ENCODE measurements at regions not wholly inside any gene's neighbourhood (a gene's known extent, or its start where the extent isn't known, plus 50 kb on each side); places are given as distances from the start of the nearest gene placed in this dataset.
"Not testable (repeated sequence)": the region's sequence is repeated elsewhere in the genome, so short reads cannot be mapped to it uniquely, and the experiment has no call there.

DNA sequence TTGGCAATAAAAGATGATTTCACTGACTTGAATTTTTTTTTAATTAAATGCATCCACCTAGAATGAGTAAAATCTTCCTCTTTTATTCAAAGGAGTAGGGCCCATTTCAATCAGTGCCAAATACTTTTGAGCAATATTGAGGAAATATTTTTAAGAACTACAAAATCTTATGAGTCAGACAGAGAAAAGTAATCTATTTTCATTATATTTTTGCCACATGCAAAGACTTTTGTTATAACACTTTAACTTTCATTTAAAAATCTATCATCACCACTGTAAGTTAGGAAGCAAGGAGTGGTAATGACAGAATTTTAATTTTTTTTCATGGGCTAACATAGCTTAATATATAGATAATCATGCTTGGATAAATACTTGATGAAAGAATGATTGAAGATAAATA lies 345.2 kb upstream of the KITLG start:
- DNase-seq: no peak

DNA sequence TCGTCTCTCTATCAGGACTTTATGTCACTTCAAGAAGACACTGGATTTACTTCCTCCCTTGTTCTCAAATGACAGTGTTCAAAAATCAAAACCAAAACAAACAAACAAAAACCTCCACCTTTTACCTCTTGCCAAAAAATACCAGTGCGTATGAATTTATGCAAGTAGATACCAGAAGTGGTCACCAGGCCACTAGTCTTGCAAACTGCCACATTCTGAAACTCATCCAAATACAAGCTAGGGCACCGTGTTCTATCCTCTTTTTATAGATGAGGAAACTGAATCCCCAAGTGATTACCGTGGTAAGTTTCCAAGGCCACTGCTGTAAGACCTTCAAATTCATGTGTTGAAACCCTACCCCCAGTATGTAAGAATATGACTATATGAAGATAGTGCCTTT lies 343.9 kb upstream of the KITLG start:
- no peak for DNase-seq

DNA sequence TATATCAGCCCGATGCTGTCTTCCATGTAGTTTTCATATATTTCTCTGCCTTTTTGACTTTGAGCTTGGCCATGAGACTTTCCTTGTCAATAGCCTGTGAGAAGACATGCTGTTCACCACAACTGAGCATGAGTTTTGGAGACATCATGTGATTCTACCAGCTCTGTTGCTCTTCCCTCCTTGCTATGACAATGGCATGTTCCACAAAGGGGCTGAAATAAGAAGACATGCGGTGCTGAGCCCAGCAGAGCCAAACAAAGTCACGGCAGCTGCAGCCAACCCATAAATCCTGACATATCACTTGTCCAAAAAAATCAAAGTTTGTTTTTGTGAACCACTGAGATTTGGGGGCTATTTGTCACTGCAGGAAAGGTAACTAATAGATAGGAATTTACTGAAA lies 343.4 kb upstream of the KITLG start:
- DNase-seq: no peak

DNA sequence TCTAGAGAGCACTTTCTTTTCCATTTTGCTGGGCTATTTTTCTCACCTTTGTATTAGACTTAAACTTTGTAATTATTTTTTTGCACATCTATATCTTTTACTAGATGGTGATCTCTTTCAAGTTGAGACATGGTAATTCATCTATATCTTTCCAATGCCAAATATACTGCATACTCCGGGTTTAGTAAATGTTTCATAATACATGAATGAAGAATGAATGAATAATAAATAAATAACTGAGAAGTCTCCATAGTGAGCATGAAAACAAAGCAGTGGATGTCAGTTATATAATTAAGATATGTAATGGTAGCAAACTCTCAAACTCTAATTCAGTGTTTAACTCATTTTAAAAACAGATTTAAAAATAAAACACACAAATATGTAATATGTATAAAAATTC lies 342.5 kb upstream of the KITLG start:
- no peak for DNase-seq

DNA sequence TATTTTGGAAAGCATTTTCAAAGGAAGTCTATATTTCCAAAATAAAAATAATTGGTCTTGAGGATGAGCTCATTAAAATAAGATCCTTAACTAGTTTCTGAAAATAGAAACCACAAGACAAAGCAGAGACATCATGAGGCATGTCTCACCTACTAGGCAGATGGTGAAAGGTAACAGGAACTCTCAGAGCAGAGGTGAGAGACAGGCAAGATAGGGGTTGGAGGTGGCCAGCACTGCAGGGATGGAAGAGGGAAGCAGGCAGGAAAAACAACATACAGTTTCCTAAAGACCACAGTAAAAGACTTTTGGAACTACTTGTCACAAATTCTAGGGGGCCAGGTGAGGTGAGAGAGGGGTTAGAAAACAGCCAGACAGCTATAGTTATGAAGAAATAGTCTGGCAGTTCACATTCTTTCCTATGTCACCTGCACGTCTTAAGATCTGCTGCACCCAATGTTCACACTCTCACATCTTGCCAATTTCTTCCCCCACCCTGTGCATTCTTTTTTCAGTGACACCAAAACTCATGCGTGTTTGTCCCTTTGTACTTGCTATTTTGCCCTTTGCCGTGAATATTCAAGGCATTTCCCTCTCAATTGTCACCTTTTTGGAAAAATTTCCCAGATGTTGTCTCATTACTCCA lies 341.7 kb upstream of the KITLG start:
- no peak for DNase-seq

DNA sequence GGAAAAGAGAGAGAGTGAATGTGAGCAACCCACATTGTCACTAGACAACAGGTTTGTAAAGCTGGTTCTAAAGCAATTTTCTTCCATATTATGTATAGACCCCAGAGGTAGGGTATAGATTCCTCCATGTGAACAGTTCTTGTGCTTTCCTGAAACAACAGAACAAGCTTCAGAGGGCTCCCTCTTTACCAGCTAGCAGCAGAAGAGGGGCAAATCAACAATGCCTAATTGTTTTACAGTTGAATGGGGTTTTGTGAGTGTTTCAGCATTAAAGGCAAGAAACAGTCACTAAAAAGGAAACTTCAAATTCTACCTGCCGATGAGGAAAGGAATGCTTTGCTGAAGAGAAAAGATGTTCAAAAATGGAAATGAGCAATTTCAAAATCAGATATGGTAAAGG lies 341.2 kb upstream of the KITLG start:
- DNase-seq: no peak

DNA sequence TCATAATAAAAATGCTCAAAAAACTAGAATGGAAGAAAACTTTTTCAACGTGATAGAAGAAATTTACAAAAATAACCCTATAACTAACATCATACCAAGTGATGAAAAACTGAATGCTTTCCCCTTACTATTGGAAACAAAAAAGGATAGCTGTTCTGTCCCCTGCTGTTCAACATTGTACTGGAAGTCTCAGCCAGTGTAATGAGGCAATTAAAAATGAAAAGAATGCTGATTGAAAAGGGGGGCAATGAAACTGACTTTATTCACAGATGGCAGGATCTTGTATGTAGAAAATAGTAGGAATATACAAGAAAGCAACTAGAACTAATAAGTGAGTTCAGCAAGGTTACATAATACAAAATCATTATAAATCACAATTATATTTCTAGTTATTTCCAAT lies 337.9 kb upstream of the KITLG start:
- DNase-seq: no peak

DNA sequence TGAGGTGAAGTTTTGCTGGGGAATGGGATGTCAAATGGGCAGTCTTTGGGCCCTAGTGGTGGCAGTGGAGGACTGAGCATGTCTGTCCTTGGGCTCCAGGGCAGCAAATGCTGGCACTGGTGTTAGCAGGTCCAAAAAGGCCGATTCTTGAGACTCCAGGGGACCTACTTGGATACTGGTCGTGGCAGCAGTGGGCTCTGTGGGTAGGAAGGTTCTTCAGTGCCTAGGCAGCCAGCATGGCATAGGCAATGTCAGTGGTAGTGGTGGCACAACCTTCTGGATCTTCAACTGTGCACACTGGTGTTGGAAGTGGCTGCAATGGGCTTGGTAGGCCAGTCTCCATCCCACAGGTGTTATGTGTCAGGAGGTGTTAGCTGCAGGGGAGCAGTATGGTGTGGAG lies 334.7 kb upstream of the KITLG start:
- DNase-seq: no peak

DNA sequence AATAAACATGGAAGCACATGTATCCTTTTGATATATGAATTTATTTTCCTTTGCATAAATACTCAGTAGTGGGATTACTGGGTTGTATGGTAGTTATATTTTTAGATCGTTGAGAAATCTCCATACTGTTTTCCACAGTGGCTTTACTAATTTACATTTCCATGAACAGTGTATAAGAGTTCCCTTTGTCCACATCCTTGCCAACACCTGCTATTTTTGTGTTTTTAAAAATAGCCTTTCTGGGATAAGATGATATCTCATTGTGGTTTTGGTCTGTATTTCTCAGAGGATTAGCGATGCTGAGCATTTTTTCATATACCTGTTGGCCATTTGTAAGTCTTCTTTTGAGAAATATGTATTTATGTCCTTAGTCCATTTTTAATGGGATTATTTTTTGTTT lies 329.2 kb upstream of the KITLG start:
- DNase-seq: no peak

DNA sequence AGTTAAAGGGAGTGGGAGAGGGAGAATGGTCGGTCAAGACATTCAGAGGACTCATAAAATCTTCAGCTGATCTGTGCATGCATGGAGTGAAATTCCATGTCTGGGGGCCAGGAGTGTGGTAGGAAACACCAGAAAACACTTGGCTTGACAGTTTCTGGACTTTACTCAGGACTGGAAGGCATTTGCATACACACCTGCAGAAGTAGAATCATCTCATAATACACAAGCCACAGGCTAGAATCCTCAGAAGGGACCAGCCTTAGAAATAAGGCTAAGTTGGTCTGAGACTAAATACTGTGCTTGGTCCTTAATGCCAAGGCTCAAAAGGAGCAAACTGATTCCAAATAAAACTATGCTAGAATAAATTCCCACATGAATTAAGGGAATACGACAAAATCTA lies 328.1 kb upstream of the KITLG start:
- no peak for DNase-seq

DNA sequence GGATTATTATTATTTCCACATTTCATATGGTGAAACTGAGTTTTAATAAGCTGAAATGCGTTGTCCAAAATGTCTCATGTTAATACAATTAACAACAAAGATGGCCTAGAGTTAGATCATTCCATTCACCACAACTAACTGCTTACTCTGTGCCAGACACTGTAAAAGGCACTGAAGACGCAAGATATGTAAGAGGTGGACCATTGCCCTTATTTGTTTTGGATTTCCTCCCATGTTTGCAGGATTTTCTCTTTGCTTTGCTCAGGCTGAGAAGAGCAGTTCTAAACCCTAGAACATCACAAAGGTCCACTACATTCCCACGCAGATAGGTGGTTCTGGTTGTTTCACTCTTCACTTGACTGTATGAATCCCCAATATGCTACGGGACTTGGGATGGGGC lies 324.4 kb upstream of the KITLG start:
- no peak for DNase-seq

DNA sequence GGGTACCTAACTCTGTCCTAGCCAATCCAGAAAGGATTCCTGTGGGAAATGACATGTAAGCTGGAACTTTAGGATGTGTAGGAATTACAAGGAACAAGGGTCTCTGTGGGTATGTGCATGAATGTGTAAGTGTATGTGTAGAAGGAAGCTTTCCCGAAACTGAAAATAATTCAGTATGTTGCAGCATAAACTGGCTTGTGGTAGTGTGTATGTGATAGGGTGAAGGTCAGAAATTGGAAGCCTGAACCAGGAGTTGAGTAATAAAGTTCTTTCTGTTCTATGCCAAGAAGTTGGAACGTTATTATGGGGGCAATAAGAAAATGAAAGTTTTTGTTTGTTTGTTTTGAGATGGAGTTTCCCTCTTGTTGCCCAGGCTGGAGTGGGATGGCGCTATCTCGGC lies 323.1 kb upstream of the KITLG start:
- DNase-seq: no peak

DNA sequence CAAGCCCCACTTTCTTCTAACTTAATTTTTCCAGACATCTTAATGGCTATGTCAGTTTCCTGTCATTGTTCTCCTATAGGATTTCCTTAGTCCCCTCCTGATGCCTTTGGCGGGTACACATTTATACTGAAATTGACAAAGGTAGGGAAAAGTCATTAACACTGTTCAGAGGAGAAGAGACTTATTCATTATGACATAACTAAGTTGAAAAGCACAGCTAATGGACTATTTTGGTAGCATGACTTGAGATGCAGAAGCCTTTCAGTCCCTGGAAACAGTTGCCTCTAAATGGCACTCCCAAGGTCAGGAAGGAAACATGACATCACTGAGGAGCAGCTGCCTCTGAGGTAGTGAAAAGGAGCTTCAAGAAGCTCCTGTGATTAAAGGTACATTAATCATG lies 317.5 kb upstream of the KITLG start:
- DNase-seq: no peak

DNA sequence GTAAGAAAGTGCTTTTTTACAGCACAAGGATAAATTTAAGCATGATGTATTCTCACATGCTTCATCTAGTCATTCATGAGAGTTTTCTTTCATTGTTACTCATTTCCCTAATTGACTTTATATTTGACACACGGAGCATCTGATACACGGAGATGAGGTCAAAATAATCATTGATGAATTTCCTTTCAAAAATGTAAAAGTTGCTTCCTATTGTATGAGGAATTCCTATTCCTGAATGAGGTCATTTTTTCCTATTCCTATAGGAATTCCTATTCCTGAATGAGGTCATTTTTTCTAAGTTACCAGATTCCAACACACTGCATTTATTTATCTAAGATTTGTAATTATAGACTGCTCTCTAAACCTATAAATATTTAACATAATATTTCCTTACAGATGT lies 316.7 kb upstream of the KITLG start:
- no peak for DNase-seq

DNA sequence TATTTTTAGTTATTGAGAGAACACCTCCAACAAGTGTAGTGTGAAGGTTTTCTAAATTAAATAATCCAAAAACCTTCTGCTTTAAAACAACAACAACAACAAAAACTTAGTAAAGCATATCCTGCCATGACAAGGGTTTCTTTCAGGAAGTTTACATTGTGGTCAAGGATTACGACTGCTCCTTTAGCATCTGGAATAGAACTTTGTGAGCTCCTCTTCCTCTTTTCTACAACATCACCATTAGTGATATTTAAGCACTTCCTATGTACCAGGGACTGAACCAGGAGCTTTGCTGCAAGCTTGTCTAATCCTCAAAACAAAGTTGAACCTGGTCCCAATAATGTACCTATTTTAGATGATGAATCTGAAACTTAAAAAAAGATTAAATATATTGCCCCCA lies 315.4 kb upstream of the KITLG start:
- DNase-seq: no peak

DNA sequence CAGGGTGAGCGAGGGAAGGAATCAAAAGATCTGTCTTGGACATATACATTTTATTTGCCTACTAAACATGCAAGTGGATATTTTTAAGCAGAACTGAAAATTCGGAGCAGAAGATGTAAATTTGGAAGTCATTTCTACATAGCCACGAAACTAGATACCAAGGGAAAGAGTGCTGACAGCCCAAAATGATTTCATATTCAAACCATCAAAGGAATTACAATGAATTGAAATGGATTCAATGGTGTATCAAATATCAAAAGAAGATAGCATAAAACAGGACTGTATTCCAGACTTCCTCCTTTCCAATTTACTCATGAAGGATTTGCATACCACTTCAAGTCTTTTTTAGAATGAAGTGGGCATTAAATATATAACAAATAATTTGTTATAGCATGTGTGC lies 313.5 kb upstream of the KITLG start:
- no peak for DNase-seq

DNA sequence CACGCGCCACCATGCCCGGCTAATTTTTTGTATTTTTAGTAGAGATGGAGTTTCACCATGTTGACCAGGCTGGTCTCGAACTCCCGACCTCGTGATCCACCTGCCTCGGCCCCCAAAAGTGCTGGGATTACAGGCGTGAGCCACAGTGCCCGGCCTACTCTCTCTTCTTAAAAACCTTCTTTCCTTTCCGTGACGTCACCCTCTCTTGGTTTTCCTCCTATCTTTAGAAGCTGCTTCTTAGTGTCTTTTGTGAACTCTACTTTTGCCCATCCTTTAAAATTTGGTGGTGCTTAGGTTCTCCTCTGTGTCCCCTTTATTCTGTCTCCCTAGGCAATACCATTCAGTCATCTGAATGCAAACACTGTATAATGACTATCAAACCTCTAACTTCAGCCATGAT lies 311.2 kb upstream of the KITLG start:
- DNase-seq: not testable (repeated sequence)

DNA sequence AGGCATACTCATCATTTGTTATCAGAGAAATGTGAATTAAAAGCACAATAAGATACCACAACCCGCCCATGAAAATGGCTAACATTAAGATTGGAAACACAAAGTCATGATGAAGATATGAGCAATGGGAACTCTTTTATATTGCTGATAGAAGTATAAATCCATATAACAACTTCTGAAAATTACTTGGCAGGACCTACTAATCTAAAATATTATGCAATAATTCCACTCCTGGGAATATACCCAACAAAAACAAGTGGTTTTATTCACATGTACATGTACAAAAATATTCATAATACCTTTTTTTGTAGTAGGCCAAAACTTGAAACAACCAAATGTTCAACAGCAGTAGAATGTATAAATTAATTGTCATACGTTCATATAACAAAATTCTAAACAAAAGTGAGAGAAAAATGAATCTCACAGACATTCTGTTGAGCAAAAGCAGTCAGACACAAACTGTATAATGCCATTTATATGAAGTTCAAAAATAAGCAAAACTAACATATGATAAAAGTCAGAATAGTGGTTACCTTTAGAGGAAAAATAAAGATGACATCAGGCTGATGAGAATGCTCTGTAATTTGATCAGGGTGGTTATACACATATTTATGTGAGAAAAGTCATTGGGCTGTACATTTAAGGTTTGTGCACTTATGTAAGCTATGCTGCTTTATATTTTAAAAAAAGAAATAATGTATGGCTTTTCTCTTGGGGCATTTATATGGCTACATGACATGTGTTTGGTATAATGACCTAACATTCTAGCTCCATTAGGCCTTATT lies 309.2 kb upstream of the KITLG start:
- DNase-seq: no peak

DNA sequence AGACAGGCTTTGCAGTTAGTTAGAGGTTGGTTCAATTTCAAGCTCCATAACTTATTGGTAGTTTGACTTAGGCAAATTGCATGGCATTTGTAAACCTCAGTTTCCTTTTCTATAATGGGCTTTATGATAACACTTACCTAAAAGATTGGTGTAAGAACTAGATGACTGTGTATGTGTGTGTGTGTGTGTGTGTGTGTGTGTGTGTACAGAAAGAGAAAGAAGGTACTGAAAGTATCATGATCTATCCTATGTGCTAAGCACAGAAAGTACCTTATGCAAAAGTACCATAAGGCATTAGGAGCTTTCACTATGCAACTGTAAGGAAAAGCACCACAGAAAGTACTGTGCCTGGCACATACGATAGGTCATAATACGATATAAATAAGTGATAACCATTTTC lies 304.3 kb upstream of the KITLG start:
- no peak for DNase-seq

DNA sequence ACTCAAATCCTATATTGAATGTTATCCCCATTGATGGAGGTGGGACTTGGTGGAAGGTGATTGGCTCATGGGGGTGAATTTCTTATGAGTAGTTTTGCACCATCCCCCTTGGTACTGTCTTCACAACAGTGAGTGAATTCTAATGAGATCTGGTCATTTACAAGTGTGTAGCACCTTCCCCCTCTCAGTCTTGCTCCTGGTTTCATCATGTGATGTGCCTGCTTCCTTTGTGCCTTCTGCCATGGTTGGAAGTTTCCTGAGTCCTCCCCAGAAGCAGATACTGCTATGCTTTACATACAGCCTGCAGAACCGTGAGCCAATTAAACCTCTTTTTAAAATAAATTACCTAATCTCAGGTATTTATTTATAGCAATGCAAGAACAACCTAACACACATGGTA lies 302.4 kb upstream of the KITLG start:
- DNase-seq: no peak

DNA sequence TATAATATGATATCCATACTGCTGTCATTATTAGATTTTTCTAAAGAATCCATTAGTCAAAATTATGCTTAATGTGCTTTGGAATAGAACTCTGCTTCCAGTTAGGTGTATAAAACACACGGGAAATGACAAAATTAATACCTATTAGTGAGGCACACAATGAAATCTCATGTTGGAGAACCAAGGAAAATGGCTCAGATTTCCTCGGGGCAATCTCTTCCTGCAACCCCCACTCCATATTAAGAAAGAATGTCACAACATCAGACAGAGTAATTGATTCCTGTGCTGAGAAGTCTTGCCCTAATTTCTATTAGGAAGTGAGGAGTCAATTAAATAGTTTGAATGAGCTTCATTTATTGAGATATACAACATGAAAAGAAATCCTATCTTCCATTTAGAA lies 299.8 kb upstream of the KITLG start:
- DNase-seq: no peak

DNA sequence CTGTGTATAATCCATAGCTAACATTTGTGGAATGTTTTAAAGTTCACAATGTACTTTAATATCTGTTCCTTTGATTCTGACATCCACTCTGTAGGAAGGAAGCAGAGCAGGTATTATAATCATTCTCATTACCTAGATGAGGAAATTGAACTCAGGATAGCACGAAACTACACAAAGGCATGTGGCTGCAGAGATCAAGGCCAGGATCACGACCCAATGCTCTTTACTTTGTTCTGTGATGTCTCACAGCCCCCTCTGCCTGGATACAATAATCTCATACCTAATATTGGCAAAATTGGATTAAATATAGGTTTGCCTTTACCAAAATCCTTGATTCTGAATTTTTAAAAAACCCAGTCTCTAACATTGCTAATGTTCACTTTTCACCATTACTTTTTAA lies 298.0 kb upstream of the KITLG start:
- DNase-seq: no peak

DNA sequence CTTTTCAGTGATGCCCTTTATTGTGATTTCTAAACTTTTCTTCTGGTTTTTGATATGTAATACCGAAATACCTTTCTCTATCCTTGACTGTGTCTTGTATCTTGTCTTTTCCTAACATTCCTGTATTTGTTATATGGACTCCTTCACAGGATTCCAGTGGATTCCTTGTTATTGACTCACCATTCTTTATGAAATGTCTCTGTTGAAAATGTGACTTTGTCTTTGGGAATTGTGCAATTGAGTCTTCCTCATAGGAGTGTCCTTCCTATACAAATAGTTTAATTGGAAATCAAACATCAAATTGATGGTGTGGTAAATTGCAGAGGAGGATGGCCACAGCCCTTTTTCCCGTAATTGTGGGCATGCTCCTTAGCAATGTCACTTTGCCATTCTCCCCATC lies 296.6 kb upstream of the KITLG start:
- DNase-seq: no peak

DNA sequence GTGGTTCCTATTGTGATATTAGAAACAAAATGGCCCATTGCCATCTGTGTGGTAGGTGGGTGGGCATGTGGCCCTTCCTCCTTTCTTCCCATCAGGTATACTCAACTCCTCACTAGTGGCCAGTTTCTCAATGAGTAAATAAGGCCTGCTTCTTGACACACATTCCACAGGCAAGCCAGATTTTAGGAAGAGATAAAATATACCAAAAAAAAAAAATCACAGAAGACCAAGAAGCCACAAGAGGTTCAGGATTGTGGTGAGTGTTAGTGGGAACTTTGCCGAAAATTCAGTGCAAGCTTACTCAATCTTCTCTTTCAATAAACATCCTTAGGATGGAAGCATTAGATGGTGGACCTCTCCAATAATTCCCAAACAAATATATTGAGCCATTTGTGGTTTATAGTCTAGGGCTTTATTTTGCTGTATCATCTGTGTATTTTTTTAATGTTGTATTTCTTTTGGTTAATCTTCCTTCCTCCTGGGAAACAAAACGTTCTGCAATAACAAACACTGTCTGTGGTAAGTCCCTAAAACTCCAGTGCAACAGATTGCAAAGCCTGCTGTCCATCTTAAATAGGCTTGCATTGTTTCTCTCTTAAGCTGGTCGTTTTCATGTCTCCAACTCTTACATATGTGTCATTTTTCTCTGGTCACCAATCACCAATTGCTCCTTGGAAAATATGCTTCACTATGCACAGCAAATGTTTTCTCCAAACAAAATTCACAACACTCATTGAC lies 289.9 kb upstream of the KITLG start:
- no peak for DNase-seq
